IgD-negative memory B cell (primary cell): ENCODE measurements at regions not wholly inside any gene's neighbourhood (a gene's known extent, or its start where the extent isn't known, plus 50 kb on each side); places are given as distances from the start of the nearest gene placed in this dataset.

ENCODE experiments used
- H3K27ac Mint-ChIP-seq, 3 donors: one replicate each; pipeline ENCODE4 v1.8.0; 2020 to 2022; ENCODE audit warnings: mild to moderate bottlenecking in 3 of 3, mixed read lengths in 3 of 3, moderate library complexity in 1 of 3
- H3K27me3 Mint-ChIP-seq: one replicate; pipeline ENCODE4 v1.8.0; 2021; ENCODE audit warnings: mixed read lengths
- H3K36me3 Mint-ChIP-seq: one replicate; pipeline ENCODE4 v1.8.0; 2020; ENCODE audit warnings: mild to moderate bottlenecking, mixed read lengths
- H3K4me1 Mint-ChIP-seq, 3 donors: one replicate each; pipeline ENCODE4 v1.8.0; 2020 to 2022; ENCODE audit warnings: mixed read lengths in 3 of 3, mild to moderate bottlenecking in 1 of 3
- H3K4me3 Mint-ChIP-seq, 4 donors: one replicate each; pipeline ENCODE4 v1.8.0; 2020 to 2022; ENCODE audit warnings: mild to moderate bottlenecking in 4 of 4, mixed read lengths in 4 of 4, moderate library complexity in 3 of 4
- H3K9me3 Mint-ChIP-seq, 3 donors: one replicate each; pipeline ENCODE4 v1.8.0; 2020 to 2021; ENCODE audit warnings: mixed read lengths in 3 of 3, mild to moderate bottlenecking in 1 of 3

- Mint-ChIP-seq H3K4me1 (peaks cover 9 to 14% (median 13%) of the 10 kb centered on the region in 3 donors), H3K4me3 (peak overlapping the region in 2 of 4 donors; percentile 71 to 77), H3K27me3 (peaks cover 14% of the 10 kb centered on the region), H3K36me3 (no peaks in the 10 kb centered on the region), H3K9me3 (no peaks in the 10 kb centered on the region), H3K27ac (no peak overlapping the region)
Observed at GRCh38 chr12:111093428-111094142, 173.2 kb upstream of the MYL2 start.

- H3K4me1 Mint-ChIP-seq = peaks cover 9 to 14% (median 9%) of the 10 kb centered on the region in 3 donors
- H3K9me3 Mint-ChIP-seq = no peaks in the 10 kb centered on the region
- no peak overlapping the region for H3K4me3 Mint-ChIP-seq
- no peak overlapping the region for H3K27ac Mint-ChIP-seq
- H3K36me3 Mint-ChIP-seq = no peaks in the 10 kb centered on the region
- H3K27me3 Mint-ChIP-seq = peaks cover 18% of the 10 kb centered on the region
Observed at GRCh38 chr12:111091051-111091450, 170.7 kb upstream of the MYL2 start.

GRCh38 chr12:111089616-111090015 lies 169.2 kb upstream of the MYL2 start:
- peaks cover 0 to 1% (median 0%) of the 10 kb centered on the region in 3 donors for H3K9me3 Mint-ChIP-seq
- peaks cover 19% of the 10 kb centered on the region for H3K27me3 Mint-ChIP-seq
- peak overlapping the region in 1 of 4 donors; percentile 82 for H3K4me3 Mint-ChIP-seq
- peaks cover 9 to 14% (median 9%) of the 10 kb centered on the region in 3 donors for H3K4me1 Mint-ChIP-seq
- H3K27ac Mint-ChIP-seq = peak overlapping the region in 1 of 3 donors; percentile 55
- H3K36me3 Mint-ChIP-seq = no peaks in the 10 kb centered on the region

GRCh38 chr12:111088409-111088808 lies 168.0 kb upstream of the MYL2 start:
- Mint-ChIP-seq H3K4me1 (peaks cover 3 to 7% (median 7%) of the 10 kb centered on the region in 3 donors), H3K27ac (no peak overlapping the region), H3K36me3 (no peaks in the 10 kb centered on the region), H3K9me3 (peaks cover 0 to 1% (median 0%) of the 10 kb centered on the region in 3 donors), H3K4me3 (no peak overlapping the region), H3K27me3 (peaks cover 14% of the 10 kb centered on the region)

- Mint-ChIP-seq H3K9me3 (peaks cover 0 to 1% (median 0%) of the 10 kb centered on the region in 3 donors), H3K27ac (no peak overlapping the region)
Observed at GRCh38 chr12:111086947-111087700, 166.7 kb upstream of the MYL2 start.

GRCh38 chr12:111085096-111085495 lies 164.7 kb upstream of the MYL2 start:
- Mint-ChIP-seq H3K27me3 (peaks cover 27% of the 10 kb centered on the region), H3K9me3 (peaks cover 0 to 1% (median 1%) of the 10 kb centered on the region in 3 donors), H3K27ac (no peak overlapping the region), H3K4me3 (no peak overlapping the region), H3K4me1 (peaks cover 0 to 1% (median 0%) of the 10 kb centered on the region in 3 donors), H3K36me3 (no peaks in the 10 kb centered on the region)

More at GRCh38 chr12:111086947-111087700, 166.7 kb upstream of the MYL2 start:
- H3K4me1 Mint-ChIP-seq = peaks cover 0 to 1% (median 0%) of the 10 kb centered on the region in 3 donors
- H3K36me3 Mint-ChIP-seq = no peaks in the 10 kb centered on the region
- H3K4me3 Mint-ChIP-seq = no peak overlapping the region
- H3K27me3 Mint-ChIP-seq = peaks cover 23% of the 10 kb centered on the region

- H3K27me3 Mint-ChIP-seq = peaks cover 24% of the 10 kb centered on the region
Observed at GRCh38 chr12:111084605-111085004, 164.2 kb upstream of the MYL2 start.

GRCh38 chr12:111084158-111084557 lies 163.8 kb upstream of the MYL2 start:
- no peaks in the 10 kb centered on the region for H3K4me1 Mint-ChIP-seq
- H3K27ac Mint-ChIP-seq = no peak overlapping the region
- peaks cover 23% of the 10 kb centered on the region for H3K27me3 Mint-ChIP-seq

More at GRCh38 chr12:111084605-111085004, 164.2 kb upstream of the MYL2 start:
- peak overlapping the region in 1 of 4 donors; percentile 61 for H3K4me3 Mint-ChIP-seq
- no peaks in the 10 kb centered on the region for H3K4me1 Mint-ChIP-seq
- no peaks in the 10 kb centered on the region for H3K36me3 Mint-ChIP-seq
- peaks cover 0 to 1% (median 1%) of the 10 kb centered on the region in 3 donors for H3K9me3 Mint-ChIP-seq
- H3K27ac Mint-ChIP-seq = no peak overlapping the region

GRCh38 chr12:111081600-111081999 lies 161.2 kb upstream of the MYL2 start:
- Mint-ChIP-seq H3K4me1 (no peaks in the 10 kb centered on the region), H3K9me3 (peaks cover 0 to 1% (median 1%) of the 10 kb centered on the region in 3 donors), H3K36me3 (no peaks in the 10 kb centered on the region), H3K4me3 (no peak overlapping the region), H3K27ac (no peak overlapping the region), H3K27me3 (peaks cover 20% of the 10 kb centered on the region)

More at GRCh38 chr12:111084158-111084557, 163.8 kb upstream of the MYL2 start:
- H3K4me3 Mint-ChIP-seq = no peak overlapping the region
- H3K9me3 Mint-ChIP-seq = peaks cover 0 to 1% (median 1%) of the 10 kb centered on the region in 3 donors
- no peaks in the 10 kb centered on the region for H3K36me3 Mint-ChIP-seq

- Mint-ChIP-seq H3K9me3 (peaks cover 0 to 1% (median 0%) of the 10 kb centered on the region in 3 donors), H3K36me3 (no peaks in the 10 kb centered on the region), H3K27ac (no peak overlapping the region), H3K27me3 (peaks cover 18% of the 10 kb centered on the region), H3K4me1 (no peaks in the 10 kb centered on the region), H3K4me3 (no peak overlapping the region)
Observed at GRCh38 chr12:111078731-111079130, 158.4 kb upstream of the MYL2 start.

- Mint-ChIP-seq H3K36me3 (peaks cover under 1% of the 10 kb centered on the region), H3K27ac (no peak overlapping the region), H3K4me1 (no peaks in the 10 kb centered on the region), H3K9me3 (peaks cover 0 to 4% (median 0%) of the 10 kb centered on the region in 3 donors), H3K27me3 (peaks cover 7% of the 10 kb centered on the region), H3K4me3 (no peak overlapping the region)
Observed at GRCh38 chr12:111076611-111077451, 156.5 kb upstream of the MYL2 start.

GRCh38 chr12:111076199-111076598 lies 155.8 kb upstream of the MYL2 start:
- peaks cover 2% of the 10 kb centered on the region for H3K36me3 Mint-ChIP-seq
- H3K9me3 Mint-ChIP-seq = peaks cover 0 to 2% (median 0%) of the 10 kb centered on the region in 3 donors
- peaks cover 5% of the 10 kb centered on the region for H3K27me3 Mint-ChIP-seq
- H3K27ac Mint-ChIP-seq = no peak overlapping the region
- H3K4me3 Mint-ChIP-seq = no peak overlapping the region
- H3K4me1 Mint-ChIP-seq = no peaks in the 10 kb centered on the region

- H3K4me3 Mint-ChIP-seq = no peak overlapping the region
Observed at GRCh38 chr12:111074965-111075364, 154.6 kb upstream of the MYL2 start.

GRCh38 chr12:111074559-111074958 lies 154.2 kb upstream of the MYL2 start:
- H3K27me3 Mint-ChIP-seq = peaks cover 6% of the 10 kb centered on the region
- no peak overlapping the region for H3K4me3 Mint-ChIP-seq
- no peak overlapping the region for H3K27ac Mint-ChIP-seq
- peaks cover 2% of the 10 kb centered on the region for H3K36me3 Mint-ChIP-seq
- no peaks in the 10 kb centered on the region for H3K4me1 Mint-ChIP-seq
- peaks cover 0 to 2% (median 0%) of the 10 kb centered on the region in 3 donors for H3K9me3 Mint-ChIP-seq

More at GRCh38 chr12:111074965-111075364, 154.6 kb upstream of the MYL2 start:
- peaks cover 0 to 2% (median 0%) of the 10 kb centered on the region in 3 donors for H3K9me3 Mint-ChIP-seq
- no peaks in the 10 kb centered on the region for H3K4me1 Mint-ChIP-seq
- peaks cover 2% of the 10 kb centered on the region for H3K36me3 Mint-ChIP-seq
- H3K27ac Mint-ChIP-seq = no peak overlapping the region
- peaks cover 6% of the 10 kb centered on the region for H3K27me3 Mint-ChIP-seq
